OCI-LY7 (cell line): ENCODE measurements at regions not wholly inside any gene's neighbourhood (a gene's known extent, or its start where the extent isn't known, plus 50 kb on each side); places are given as distances from the start of the nearest gene placed in this dataset.

Experiments used
- EZH2phosphoT487 ChIP-seq: fragments of 200-600 bp; sonication (generic); IDR thresholded peaks from 2 replicates; pipeline ENCODE4 v1.6.1; 2018; ENCODE audit warnings: low read depth, borderline replicate concordance, mild to moderate bottlenecking, mixed run types, antibody characterized with exemption, low read length, moderate library complexity, mixed read lengths
- TF ChIP-seq, protein P1 (sequence below): fragments of 200-600 bp; sonication (generic); conservative IDR thresholded peaks from 2 replicates; pipeline ENCODE4 v1.5.1; 2014; ENCODE audit warnings: mild to moderate bottlenecking, antibody characterized with exemption, low read length, moderate library complexity, mixed read lengths

GRCh38 chr5:96253140-96253539 lies 179.9 kb downstream of the PCSK1 start:
- TF ChIP-seq, protein P1, sequence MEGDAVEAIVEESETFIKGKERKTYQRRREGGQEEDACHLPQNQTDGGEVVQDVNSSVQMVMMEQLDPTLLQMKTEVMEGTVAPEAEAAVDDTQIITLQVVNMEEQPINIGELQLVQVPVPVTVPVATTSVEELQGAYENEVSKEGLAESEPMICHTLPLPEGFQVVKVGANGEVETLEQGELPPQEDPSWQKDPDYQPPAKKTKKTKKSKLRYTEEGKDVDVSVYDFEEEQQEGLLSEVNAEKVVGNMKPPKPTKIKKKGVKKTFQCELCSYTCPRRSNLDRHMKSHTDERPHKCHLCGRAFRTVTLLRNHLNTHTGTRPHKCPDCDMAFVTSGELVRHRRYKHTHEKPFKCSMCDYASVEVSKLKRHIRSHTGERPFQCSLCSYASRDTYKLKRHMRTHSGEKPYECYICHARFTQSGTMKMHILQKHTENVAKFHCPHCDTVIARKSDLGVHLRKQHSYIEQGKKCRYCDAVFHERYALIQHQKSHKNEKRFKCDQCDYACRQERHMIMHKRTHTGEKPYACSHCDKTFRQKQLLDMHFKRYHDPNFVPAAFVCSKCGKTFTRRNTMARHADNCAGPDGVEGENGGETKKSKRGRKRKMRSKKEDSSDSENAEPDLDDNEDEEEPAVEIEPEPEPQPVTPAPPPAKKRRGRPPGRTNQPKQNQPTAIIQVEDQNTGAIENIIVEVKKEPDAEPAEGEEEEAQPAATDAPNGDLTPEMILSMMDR = no peak
- TF ChIP-seq EZH2phosphoT487 = no peak
